ENCODE measurements at regions not wholly inside any gene's neighbourhood (a gene's known extent, or its start where the extent isn't known, plus 50 kb on each side); places are given as distances from the start of the nearest gene placed in this dataset.

GRCh38 chrX:13216139-13216538, 103.7 kb downstream of the ATXN3L start:
- ATAC-seq: no peak
- DNase-seq: no peak
- H3K27ac ChIP-seq (ENCODE audit: low read length): peak overlapping the region; percentile 51
- H3K4me3 ChIP-seq (ENCODE audit: low read length): no peak overlapping the region
- no peak for TF ChIP-seq EZH2 (IDR thresholded peaks at IDR 0.05; ENCODE audit: low read length, unreplicated experiment)
- no peak for TF ChIP-seq EZH2phosphoT487 (IDR thresholded peaks at IDR 0.05; ENCODE audit: borderline replicate concordance, low read length)
- no peak for TF ChIP-seq CTCF (conservative IDR thresholded peaks at IDR 0.05; ENCODE audit: low read depth, low read length)
- no peaks in the 10 kb centered on the region for H3K9me2 ChIP-seq (replicated peaks; ENCODE audit: low read length)
- no TSS peak for BruUV-seq (replicated peaks)
- peaks cover 3% of the 10 kb centered on the region for H3F3A ChIP-seq (ENCODE audit: low read length, unreplicated experiment)
- no peak overlapping the region for H3K4me2 ChIP-seq (ENCODE audit: low read length)
- CTCF ChIA-PET: no interaction called here
- intact Hi-C loops (cut with micrococcal nuclease): no loop called here
- H2AFZ ChIP-seq (ENCODE audit: low read length): no peak overlapping the region
- no peaks in the 10 kb centered on the region for H3K79me2 ChIP-seq (ENCODE audit: low read length)
- no peaks in the 10 kb centered on the region for H3K9me3 ChIP-seq (ENCODE audit: low read length)
- no peaks in the 10 kb centered on the region for H3K27me3 ChIP-seq (ENCODE audit: low read length)
- no peaks in the 10 kb centered on the region for H3K36me3 ChIP-seq (ENCODE audit: low read depth, low read length)
- H3K9ac ChIP-seq (ENCODE audit: low read length): no peak overlapping the region
- H4K20me1 ChIP-seq (ENCODE audit: low read length): no peaks in the 10 kb centered on the region
- H3K4me1 ChIP-seq (ENCODE audit: insufficient read depth, low read length): peaks cover 23% of the 10 kb centered on the region
- POLR2A ChIA-PET (ENCODE audit: unreplicated experiment): no interaction called here

- Histone ChIP-seq H3K9me2 (replicated peaks; ENCODE audit: low read length) (no peaks in the 10 kb centered on the region), H3F3A (ENCODE audit: low read length, unreplicated experiment) (peaks cover 3% of the 10 kb centered on the region)
- POLR2A ChIA-PET (ENCODE audit: unreplicated experiment): no interaction called here
These were observed 104.1 kb downstream of the ATXN3L start for GRCh38 chrX:13215729-13216128.

More at GRCh38 chrX:13215729-13216128, 104.1 kb downstream of the ATXN3L start:
- peaks cover 19% of the 10 kb centered on the region for H3K4me1 ChIP-seq (ENCODE audit: insufficient read depth, low read length)
- no peaks in the 10 kb centered on the region for H3K79me2 ChIP-seq (ENCODE audit: low read length)
- CTCF ChIA-PET: no interaction called here
- TF ChIP-seq EZH2phosphoT487 (IDR thresholded peaks at IDR 0.05; ENCODE audit: borderline replicate concordance, low read length) (no peak), CTCF (conservative IDR thresholded peaks at IDR 0.05; ENCODE audit: low read depth, low read length) (no peak), EZH2 (IDR thresholded peaks at IDR 0.05; ENCODE audit: low read length, unreplicated experiment) (no peak)
- no TSS peak for BruUV-seq (replicated peaks)
- H3K9ac ChIP-seq (ENCODE audit: low read length): no peak overlapping the region
- no peak overlapping the region for H2AFZ ChIP-seq (ENCODE audit: low read length)
- no peaks in the 10 kb centered on the region for H4K20me1 ChIP-seq (ENCODE audit: low read length)
- intact Hi-C loops (cut with micrococcal nuclease): no loop called here
- H3K27ac ChIP-seq (ENCODE audit: low read length): peak overlapping the region; percentile 51
- H3K36me3 ChIP-seq (ENCODE audit: low read depth, low read length): no peaks in the 10 kb centered on the region
- H3K9me3 ChIP-seq (ENCODE audit: low read length): no peaks in the 10 kb centered on the region
- DNase-seq (peak; percentile 44), ATAC-seq (peak; percentile 40)
- H3K4me2 ChIP-seq (ENCODE audit: low read length): no peak overlapping the region
- H3K4me3 ChIP-seq (ENCODE audit: low read length): no peak overlapping the region
- no peaks in the 10 kb centered on the region for H3K27me3 ChIP-seq (ENCODE audit: low read length)

Measured in PC-3 (cell line).